Gastroesophageal sphincter (tissue), 4 donors: ENCODE measurements at regions not wholly inside any gene's neighbourhood (a gene's known extent, or its start where the extent isn't known, plus 50 kb on each side); places are given as distances from the start of the nearest gene placed in this dataset.

ENCODE experiments used
- ATAC-seq: fragments of 150-250 bp; one replicate; pipeline ENCODE4 v1.9.1; 2016; ENCODE audit warnings: mild to moderate bottlenecking, moderate library complexity
- H3K27ac ChIP-seq, 4 donors: fragments of 200-600 bp; sonication (generic) in 3 of 4; 1 replicate in 3 of 4; 2 replicates in 1 of 4; pipeline ENCODE4 v1.5.1; 2016 to 2019
- H3K27me3 ChIP-seq: fragments of 200-600 bp; sonication (generic); one replicate; pipeline ENCODE4 v1.5.1; 2019
- H3K36me3 ChIP-seq, 2 donors: fragments of 200-600 bp; sonication (generic); one replicate each; pipeline ENCODE4 v1.5.1; 2019; ENCODE audit warnings: control low read depth in 1 of 2
- H3K4me1 ChIP-seq, 3 donors: fragments of 200-600 bp; sonication (generic); 1 replicate in 2 of 3; 2 replicates in 1 of 3; pipeline ENCODE4 v1.5.1; 2016 to 2019; ENCODE audit warnings: control low read depth in 2 of 3
- H3K4me3 ChIP-seq, 2 donors: fragments of 200-600 bp; sonication (generic); one replicate each; pipeline ENCODE4 v1.5.1; 2019; ENCODE audit warnings: mild to moderate bottlenecking in 1 of 2, moderate library complexity in 1 of 2
- H3K9me3 ChIP-seq, 3 donors: fragments of 200-600 bp; sonication (generic); one replicate each; pipeline ENCODE4 v1.5.1; 2017 to 2019; ENCODE audit warnings: control low read depth in 2 of 3
- EP300 ChIP-seq: sonication (generic); formaldehyde crosslinking; IDR thresholded peaks from one replicate; pipeline ENCODE4 v1.6.1; 2017; ENCODE audit warnings: antibody characterized with exemption, mild to moderate bottlenecking
- POLR2A ChIP-seq, 2 donors: fragments of 450-650 bp; IDR thresholded peaks; one replicate each; pipeline ENCODE4 v1.6.1; 2017; ENCODE audit warnings: antibody characterized with exemption in 2 of 2, mild to moderate bottlenecking in 2 of 2, moderate library complexity in 1 of 2
- POLR2AphosphoS5 ChIP-seq: sonication (generic); formaldehyde crosslinking; IDR thresholded peaks from one replicate; pipeline ENCODE4 v1.6.1; 2017; ENCODE audit warnings: antibody characterized with exemption
- WGBS, 2 donors: methylation state at CpG; one replicate each; pipeline ENCODE4 v1.1.5; 2018; ENCODE audit warnings: low coverage in 1 of 2; 5-methylcytosine and 5-hydroxymethylcytosine counted together
- TF ChIP-seq, protein P1 (sequence below), 4 experiments: fragments of 200-600 bp in 2 of 4; fragments of 450-650 bp in 2 of 4; sonication (generic) in 1 of 4; IDR thresholded peaks; one replicate each; pipeline ENCODE4 v1.5.1; 2017 to 2019; ENCODE audit warnings: antibody characterized with exemption in 4 of 4, mild to moderate bottlenecking in 2 of 4, moderate library complexity in 2 of 4

GRCh38 chr5:167843881-167844572 lies 447.4 kb upstream of the WWC1 start:
- no peak for TF ChIP-seq EP300
- TF ChIP-seq POLR2AphosphoS5, result no peak
- TF ChIP-seq, protein P1, sequence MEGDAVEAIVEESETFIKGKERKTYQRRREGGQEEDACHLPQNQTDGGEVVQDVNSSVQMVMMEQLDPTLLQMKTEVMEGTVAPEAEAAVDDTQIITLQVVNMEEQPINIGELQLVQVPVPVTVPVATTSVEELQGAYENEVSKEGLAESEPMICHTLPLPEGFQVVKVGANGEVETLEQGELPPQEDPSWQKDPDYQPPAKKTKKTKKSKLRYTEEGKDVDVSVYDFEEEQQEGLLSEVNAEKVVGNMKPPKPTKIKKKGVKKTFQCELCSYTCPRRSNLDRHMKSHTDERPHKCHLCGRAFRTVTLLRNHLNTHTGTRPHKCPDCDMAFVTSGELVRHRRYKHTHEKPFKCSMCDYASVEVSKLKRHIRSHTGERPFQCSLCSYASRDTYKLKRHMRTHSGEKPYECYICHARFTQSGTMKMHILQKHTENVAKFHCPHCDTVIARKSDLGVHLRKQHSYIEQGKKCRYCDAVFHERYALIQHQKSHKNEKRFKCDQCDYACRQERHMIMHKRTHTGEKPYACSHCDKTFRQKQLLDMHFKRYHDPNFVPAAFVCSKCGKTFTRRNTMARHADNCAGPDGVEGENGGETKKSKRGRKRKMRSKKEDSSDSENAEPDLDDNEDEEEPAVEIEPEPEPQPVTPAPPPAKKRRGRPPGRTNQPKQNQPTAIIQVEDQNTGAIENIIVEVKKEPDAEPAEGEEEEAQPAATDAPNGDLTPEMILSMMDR (IDR thresholded peaks at IDR 0.05), result no peak
- no peak for TF ChIP-seq POLR2A (IDR thresholded peaks at IDR 0.05)
- WGBS, 2 donors, result 47 to 71% methylated on average over 2 to 4 of the region's 4 CpGs
- no peaks in the 10 kb centered on the region for H3K9me3 ChIP-seq

GRCh38 chr5:167845952-167846351 lies 445.5 kb upstream of the WWC1 start:
- no peak for TF ChIP-seq POLR2AphosphoS5
- TF ChIP-seq, protein P1 (IDR thresholded peaks at IDR 0.05), result no peak
- no peak for TF ChIP-seq EP300
- 59% methylated on average over 2 of the region's 2 CpGs; no CpG with 5 or more reads in 1 of the 2 donors for WGBS, 2 donors
- H3K4me3 ChIP-seq, result no peak overlapping the region

More at GRCh38 chr5:167843881-167844572, 447.4 kb upstream of the WWC1 start:
- H3K36me3 ChIP-seq, result no peaks in the 10 kb centered on the region
- no peak for ATAC-seq
- H3K4me1 ChIP-seq, result no peaks in the 10 kb centered on the region
- H3K27ac ChIP-seq, result no peak overlapping the region
- H3K27me3 ChIP-seq, result no peaks in the 10 kb centered on the region
- H3K4me3 ChIP-seq, result no peak overlapping the region

GRCh38 chr5:167849874-167850273 lies 441.6 kb upstream of the WWC1 start:
- no peak for ATAC-seq
- no peaks in the 10 kb centered on the region for H3K9me3 ChIP-seq
- H3K27ac ChIP-seq, result no peak overlapping the region
- H3K36me3 ChIP-seq, result no peaks in the 10 kb centered on the region
- H3K27me3 ChIP-seq, result no peaks in the 10 kb centered on the region
- H3K4me1 ChIP-seq, result no peaks in the 10 kb centered on the region
- TF ChIP-seq POLR2AphosphoS5 (no peak), POLR2A (IDR thresholded peaks at IDR 0.05) (no peak), EP300 (no peak)
- TF ChIP-seq, protein P1 (IDR thresholded peaks at IDR 0.05), result no peak
- 58 to 100% methylated on average over 3 of the region's 4 CpGs for WGBS, 2 donors
- no peak overlapping the region for H3K4me3 ChIP-seq

More at GRCh38 chr5:167845952-167846351, 445.5 kb upstream of the WWC1 start:
- H3K36me3 ChIP-seq, result no peaks in the 10 kb centered on the region
- no peaks in the 10 kb centered on the region for H3K9me3 ChIP-seq
- no peaks in the 10 kb centered on the region for H3K4me1 ChIP-seq
- H3K27me3 ChIP-seq, result no peaks in the 10 kb centered on the region
- H3K27ac ChIP-seq, result no peak overlapping the region
- ATAC-seq, result no peak

GRCh38 chr5:167850911-167851310 lies 440.5 kb upstream of the WWC1 start:
- Histone ChIP-seq H3K4me3 (no peak overlapping the region), H3K4me1 (no peaks in the 10 kb centered on the region), H3K27me3 (no peaks in the 10 kb centered on the region), H3K36me3 (no peaks in the 10 kb centered on the region), H3K27ac (no peak overlapping the region), H3K9me3 (no peaks in the 10 kb centered on the region)
- TF ChIP-seq POLR2A (IDR thresholded peaks at IDR 0.05), result no peak
- no peak for TF ChIP-seq EP300
- TF ChIP-seq, protein P1 (IDR thresholded peaks at IDR 0.05), result no peak
- no peak for TF ChIP-seq POLR2AphosphoS5
- WGBS, 2 donors, result 58 to 93% methylated on average over 2 of the region's 2 CpGs
- no peak for ATAC-seq

GRCh38 chr5:167851416-167851815 lies 440.0 kb upstream of the WWC1 start:
- ATAC-seq, result no peak
- Histone ChIP-seq H3K27me3 (no peaks in the 10 kb centered on the region), H3K4me1 (no peaks in the 10 kb centered on the region), H3K4me3 (no peak overlapping the region), H3K9me3 (no peaks in the 10 kb centered on the region), H3K36me3 (no peaks in the 10 kb centered on the region), H3K27ac (no peak overlapping the region)
- WGBS, 2 donors, result 85 to 89% methylated on average over 5 of the region's 5 CpGs
- TF ChIP-seq, protein P1 (IDR thresholded peaks at IDR 0.05), result no peak
- TF ChIP-seq POLR2AphosphoS5 (no peak), EP300 (no peak), POLR2A (IDR thresholded peaks at IDR 0.05) (no peak)
